Umbilical cord (tissue), 1 donor: ENCODE measurements at regions not wholly inside any gene's neighbourhood (a gene's known extent, or its start where the extent isn't known, plus 50 kb on each side); places are given as distances from the start of the nearest gene placed in this dataset.

Experiments
- DNase-seq: peaks from one replicate; pipeline ENCODE4 v3.0.0-alpha.2; 2015; ENCODE audit warnings: low spot score

- DNase-seq = peak; percentile 7
These were observed 565.2 kb upstream of the DPPA4 start for GRCh38 chr3:109902549-109902948.

DNA sequence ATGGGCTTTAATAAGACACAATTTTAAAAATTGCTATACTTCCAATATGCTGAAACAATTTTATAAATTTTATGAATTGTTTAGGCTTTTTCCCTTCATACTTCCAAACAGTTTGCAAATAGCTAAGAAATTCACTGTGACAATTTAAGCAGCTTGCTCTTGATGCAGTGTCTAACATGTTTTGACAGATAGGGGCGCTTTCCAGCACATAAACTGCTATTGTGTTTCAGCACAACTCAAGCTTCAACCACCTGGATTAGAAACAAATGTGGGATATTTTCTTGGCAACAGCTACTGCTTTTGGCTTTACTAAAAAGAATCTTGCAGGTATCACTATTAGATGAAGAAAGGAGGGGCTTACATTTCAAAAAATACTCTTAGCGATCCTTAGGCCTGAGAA lies 565.8 kb upstream of the DPPA4 start:
- DNase-seq = no peak

DNA sequence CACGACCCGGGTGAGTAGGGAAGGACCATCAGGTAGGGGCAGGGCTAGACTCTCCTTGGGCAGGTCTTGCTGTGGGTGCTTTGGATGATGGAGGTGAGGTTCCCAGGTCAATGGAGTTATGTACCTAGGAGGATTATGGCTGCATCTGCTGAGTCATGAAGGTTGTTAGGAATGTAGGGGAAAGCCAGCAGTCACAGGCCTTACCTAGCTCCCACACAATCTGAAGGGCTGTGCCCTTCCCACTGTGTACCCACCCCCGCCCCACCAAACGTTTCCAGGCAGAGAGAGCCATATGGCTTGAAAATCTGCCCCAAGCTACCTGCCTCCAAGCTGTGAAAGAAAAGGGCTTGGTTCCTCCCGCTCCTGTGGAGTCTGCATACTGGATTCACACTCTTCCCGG lies 573.4 kb upstream of the DPPA4 start:
- DNase-seq = no peak

- DNase-seq = no peak
These were observed 581.4 kb upstream of the DPPA4 start for GRCh38 chr3:109918740-109919139.

- DNase-seq = no peak
These were observed 583.4 kb upstream of the DPPA4 start for GRCh38 chr3:109920749-109921148.

GRCh38 chr3:109921509-109921908 lies 584.2 kb upstream of the DPPA4 start:
- no peak for DNase-seq

DNA sequence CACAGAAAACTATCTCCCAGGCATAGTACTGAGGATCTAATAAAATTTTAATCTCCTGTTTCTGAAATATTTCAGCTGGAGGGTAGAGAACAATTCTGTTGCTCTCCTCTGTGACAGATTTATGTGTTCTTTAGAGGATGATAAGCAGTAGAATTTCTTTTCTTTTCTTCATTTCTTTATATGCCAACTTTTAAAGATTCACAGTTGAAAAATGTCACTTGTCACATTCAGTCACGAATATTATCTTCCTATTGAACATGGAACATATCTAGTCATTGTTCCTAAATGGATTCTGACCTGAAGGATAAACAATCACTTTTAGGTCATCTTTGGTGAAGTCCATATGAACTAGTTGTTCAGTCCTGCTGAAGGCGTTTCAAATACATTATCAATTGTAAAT lies 585.5 kb upstream of the DPPA4 start:
- peak; percentile 9 for DNase-seq

DNA sequence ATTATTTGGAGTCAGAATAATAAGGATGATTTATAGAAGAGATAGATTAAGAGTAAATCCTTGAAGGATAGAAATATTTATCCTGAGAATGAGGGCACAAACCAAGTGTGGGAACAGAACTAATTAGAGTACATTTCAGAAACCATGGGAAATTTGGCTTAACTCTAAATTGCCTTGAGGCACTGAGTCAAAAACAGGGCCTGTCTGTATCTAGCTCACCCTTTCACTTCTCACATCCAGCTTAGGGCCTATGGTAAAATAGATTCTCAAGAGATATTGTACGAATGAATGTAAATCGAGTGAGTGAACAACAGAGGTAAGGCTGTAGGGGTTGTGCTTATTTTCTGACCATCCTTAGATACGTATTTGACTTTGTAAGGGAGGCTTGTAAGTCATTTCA lies 586.1 kb upstream of the DPPA4 start:
- DNase-seq = no peak

DNA sequence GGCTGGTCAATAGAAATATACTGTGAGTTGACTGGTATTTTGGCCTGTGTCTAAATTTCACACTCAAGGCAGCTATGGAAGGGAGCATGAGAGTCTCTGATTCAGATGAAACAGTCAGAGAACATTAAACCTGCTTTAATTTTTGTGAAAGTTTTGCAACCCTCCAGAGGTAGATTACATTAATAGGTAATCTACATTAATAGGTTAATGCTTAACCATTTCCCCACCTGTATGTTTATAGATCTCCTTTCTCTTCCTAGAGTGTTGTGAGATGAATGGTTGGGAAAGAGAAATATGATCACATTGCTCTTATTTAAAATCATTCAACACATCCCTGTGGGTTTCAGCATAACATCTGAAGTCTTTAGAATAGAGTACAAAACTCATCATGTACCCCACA lies 586.9 kb upstream of the DPPA4 start:
- DNase-seq = no peak

GRCh38 chr3:109926376-109926775 lies 589.0 kb upstream of the DPPA4 start:
- DNase-seq = no peak

GRCh38 chr3:109927161-109927560 lies 589.8 kb upstream of the DPPA4 start:
- peak; percentile 77 for DNase-seq

- no peak for DNase-seq
These were observed 590.4 kb upstream of the DPPA4 start for GRCh38 chr3:109927726-109928125.

DNA sequence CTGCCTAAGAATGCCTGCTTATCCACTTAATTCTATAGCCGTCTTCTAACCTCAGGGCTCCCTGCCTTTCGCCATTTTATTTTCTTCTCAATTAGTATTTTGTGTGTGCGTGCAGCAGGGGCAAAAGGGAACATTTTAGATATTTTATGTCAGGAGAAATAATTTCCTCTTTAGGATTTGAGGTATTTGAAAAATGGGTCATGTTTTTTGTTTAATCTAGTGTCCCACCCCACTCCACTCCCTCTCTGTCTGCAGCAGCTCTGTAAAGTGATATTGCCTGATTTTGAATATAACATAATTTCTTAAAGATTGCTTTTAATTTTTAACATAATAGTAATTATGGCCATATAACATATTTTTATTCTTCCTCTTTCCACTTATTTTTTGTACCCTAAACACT lies 593.2 kb upstream of the DPPA4 start:
- no peak for DNase-seq

DNA sequence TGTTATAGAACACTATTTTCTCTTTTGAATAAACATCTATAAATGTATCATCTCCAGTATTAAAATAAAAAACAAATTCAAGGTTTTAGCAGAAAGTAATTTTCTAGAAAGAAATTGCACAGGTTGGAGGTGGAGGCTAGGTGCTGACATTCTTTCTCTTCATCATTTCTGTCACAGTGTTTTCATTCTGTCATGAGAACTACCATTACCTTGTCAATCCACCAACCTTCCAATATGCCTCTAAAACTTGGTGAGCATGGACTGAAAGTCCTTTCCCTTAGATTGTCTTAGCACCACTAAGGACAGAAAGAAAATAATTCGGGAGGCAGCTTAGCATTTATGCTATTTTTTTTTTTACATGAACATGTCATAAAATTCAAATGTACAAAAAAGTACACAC lies 596.2 kb upstream of the DPPA4 start:
- no peak for DNase-seq

- no peak for DNase-seq
These were observed 602.5 kb upstream of the DPPA4 start for GRCh38 chr3:109939817-109940216.

GRCh38 chr3:109943181-109943580 lies 605.8 kb upstream of the DPPA4 start:
- DNase-seq = no peak

- DNase-seq = no peak
These were observed 607.5 kb upstream of the DPPA4 start for GRCh38 chr3:109944836-109945235.

- DNase-seq = peak; percentile 24
These were observed 615.6 kb upstream of the DPPA4 start for GRCh38 chr3:109952924-109953323.

- no peak for DNase-seq
These were observed 626.5 kb upstream of the DPPA4 start for GRCh38 chr3:109963831-109964230.

GRCh38 chr3:109973733-109974132 lies 636.4 kb upstream of the DPPA4 start:
- DNase-seq = no peak

DNA sequence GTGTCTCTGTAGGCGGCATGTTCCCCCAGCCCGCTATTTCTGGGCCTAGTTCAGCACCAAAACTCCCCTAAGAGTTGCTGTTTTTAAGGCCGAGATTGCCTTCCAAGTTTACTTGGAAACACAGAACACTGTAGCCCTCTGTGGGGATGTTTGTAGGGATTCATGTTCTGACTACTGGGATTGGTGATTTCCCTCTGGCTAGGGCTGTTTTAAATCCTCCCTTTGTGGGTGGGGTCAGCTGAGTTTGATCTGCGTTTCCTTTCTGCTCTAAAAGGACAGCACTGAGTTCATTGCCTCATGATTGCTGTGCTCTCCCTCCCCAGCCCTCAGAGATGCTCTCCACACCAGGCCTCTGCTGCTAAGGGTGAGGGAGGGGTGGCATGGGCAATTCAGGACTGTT lies 640.6 kb upstream of the DPPA4 start:
- peak; percentile 2 for DNase-seq

GRCh38 chr3:109982201-109982600 lies 644.9 kb upstream of the DPPA4 start:
- no peak for DNase-seq

GRCh38 chr3:109984976-109985375 lies 647.6 kb upstream of the DPPA4 start:
- no peak for DNase-seq

DNA sequence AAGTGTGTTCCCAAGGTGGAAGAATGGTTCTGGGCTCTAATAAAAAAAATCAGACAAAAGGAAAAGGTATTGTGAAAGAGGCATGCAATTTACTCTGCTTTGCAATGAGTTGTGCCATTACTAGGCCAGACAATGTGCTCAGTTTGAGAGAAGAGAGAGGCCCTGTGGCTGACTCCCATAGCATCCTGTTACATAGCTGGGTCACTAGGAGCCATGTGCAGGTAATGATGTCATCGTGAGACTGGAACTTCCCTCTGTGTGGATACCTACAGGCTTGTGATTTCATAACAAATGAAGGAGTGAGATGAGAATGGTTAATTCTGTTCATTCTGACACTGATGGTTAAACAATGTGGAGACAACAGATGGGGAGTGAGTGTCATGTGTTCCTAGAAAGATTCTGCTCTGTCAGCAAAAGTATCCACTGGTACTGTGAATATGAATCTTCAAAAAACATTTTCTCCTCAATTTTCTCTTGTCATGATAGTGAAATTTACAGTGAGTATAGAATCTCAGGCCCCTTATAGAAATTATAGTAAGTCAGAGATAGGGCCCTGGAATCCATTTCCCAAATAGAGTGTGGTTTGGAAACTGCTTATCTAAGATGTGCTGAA lies 648.7 kb upstream of the DPPA4 start:
- DNase-seq = no peak
